Activated CD8-positive, alpha-beta memory T cell treated with anti-CD3 and anti-CD28 coated beads for 24 hours (primary cell): ENCODE measurements at regions not wholly inside any gene's neighbourhood (a gene's known extent, or its start where the extent isn't known, plus 50 kb on each side); places are given as distances from the start of the nearest gene placed in this dataset.
"Not testable (repeated sequence)": the region's sequence is repeated elsewhere in the genome, so short reads cannot be mapped to it uniquely, and the experiment has no call there.

Experiments used
- DNase-seq: peaks from one replicate; pipeline ENCODE4 v3.0.0-alpha.2; 2020

GRCh38 chr10:114708084-114708483 lies 50.0 kb upstream of the ABLIM1 start:
- DNase-seq, result no peak

GRCh38 chr10:114708717-114709335 lies 50.8 kb upstream of the ABLIM1 start:
- DNase-seq, result no peak

DNA sequence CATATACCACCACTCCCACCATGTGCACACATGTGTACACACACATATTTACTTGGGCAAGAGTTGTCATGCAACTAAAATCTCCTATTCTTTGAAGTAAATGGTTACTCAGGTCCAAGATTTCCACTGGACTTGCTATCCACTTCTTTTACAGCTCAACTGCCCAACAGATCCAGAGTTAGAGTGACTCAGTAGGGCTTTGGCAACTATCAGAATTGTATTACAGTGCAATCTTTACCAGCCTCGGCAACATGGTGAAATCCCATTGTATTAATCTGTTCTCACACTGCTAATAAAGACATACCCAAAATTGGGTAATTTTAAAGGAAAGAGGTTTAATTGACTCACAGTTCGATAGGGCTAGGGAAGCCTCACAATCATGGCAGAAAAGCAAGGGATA lies 51.9 kb upstream of the ABLIM1 start:
- DNase-seq, result no peak

- DNase-seq, result no peak
These were observed 53.2 kb upstream of the ABLIM1 start for GRCh38 chr10:114711176-114711868.

DNA sequence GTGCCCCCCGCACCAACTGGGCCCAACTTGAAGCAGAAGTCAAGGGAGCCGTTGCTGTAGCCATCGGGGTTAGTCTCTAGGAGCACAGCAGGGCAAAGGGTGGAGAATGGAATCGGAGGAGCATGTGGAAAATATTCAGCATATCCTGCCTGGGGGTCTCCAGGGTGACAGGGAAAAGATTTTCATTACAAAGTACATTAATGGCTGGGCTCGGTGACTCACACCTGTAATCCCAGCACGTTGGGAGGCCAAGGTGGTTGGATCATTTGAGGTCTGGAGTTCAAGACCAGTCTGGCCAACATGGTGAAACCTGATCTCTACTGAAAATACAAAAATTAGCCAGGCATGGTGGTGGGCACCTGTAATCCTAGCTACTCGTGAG lies 53.8 kb upstream of the ABLIM1 start:
- no peak for DNase-seq

DNA sequence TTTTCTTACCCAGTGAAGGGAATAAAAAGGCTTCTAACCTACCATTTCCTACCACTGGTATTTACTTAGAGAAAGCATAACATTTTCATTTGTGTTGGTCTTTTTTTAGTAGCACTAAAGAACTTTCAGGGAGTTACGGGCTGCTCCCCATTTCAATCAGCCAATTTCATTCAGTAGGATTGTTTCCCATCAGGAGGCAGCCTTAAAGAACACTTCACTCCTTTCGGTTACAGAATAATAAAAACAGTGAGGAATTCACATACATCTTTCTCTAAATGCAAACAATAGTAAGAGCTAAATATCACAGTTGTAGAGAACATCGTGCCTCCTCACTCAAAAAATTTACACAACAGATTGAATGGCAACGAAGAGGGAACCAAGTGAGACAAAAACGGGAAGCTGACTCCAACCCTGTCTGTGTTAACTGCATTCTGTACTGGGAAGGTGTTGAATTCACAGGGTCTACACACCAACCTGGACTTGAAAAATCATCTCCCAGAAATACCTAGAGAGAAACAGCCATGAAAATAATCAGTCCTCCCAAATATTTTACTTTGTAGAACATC lies 55.5 kb upstream of the ABLIM1 start:
- DNase-seq, result no peak

DNA sequence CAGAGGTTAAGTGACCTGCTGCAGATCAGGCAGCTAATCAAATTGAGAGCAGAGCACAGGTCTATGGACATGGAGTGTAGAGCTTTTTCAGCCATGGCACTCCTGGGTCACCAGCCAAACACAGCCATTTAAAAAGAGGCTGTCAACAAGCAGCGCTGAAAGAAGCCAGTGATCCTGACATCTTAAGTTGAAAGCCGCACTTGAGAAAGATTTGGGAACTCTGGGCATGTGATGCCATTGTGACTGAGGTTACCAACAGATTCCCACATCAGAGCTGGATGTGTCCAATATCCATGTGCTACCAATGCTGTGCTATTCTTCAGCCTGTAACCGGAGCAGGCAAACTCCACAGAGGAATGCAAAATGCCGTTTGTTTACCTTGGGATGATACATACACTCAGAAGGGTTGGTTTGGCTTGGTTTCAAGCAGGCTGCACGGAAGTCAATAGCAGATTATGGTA lies 56.2 kb upstream of the ABLIM1 start:
- DNase-seq, result no peak

- DNase-seq, result no peak
These were observed 57.1 kb upstream of the ABLIM1 start for GRCh38 chr10:114715171-114715670.

DNA sequence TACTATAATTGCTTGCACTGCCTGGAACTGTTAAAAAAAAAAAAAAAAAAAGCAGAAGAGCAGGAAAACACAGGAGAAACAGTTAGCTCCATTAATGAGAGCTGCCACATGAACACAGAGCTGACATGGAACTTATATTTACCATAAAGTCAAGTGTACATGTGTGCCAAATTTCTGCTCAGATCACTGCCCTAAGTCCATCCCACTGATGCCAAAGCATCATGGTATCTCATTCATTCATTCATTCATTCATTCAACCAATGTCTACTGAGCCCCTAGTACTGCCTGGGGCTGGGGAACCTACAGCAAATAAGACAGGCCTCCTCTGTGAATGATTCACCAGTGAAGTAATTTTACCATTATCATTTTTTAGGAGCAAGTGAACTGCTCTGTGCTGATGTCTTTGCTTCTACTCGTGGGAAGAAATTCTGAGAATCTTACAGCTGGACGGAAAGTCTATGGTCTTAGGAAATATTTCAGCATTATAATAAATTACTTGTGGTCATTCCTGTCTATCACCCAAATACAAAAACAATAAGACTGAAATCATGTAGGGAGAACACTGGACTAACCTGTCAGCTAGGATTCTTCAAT lies 58.8 kb upstream of the ABLIM1 start:
- DNase-seq, result no peak

- not testable (repeated sequence) for DNase-seq
These were observed 59.8 kb upstream of the ABLIM1 start for GRCh38 chr10:114717881-114718280.

DNA sequence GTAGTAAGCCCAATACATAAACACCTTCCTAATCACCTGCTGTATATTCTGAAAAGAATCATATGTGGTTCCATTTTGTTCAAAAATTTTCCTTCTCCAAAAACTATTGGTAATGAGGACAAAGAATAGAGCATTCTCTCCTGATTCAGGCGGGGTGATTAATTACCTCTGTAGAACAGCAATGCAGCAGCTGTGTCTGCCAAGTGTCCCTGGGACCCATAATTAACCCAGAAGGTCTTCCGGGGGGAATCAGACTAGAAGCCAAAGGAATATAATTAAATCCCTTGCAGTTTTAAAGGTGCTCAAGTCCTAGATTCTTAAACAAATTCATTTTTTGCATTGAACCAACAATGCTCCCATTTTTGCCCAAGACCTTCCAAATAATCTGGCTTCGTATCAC lies 60.3 kb upstream of the ABLIM1 start:
- no peak for DNase-seq

- no peak for DNase-seq
These were observed 61.2 kb upstream of the ABLIM1 start for GRCh38 chr10:114719311-114719710.

DNA sequence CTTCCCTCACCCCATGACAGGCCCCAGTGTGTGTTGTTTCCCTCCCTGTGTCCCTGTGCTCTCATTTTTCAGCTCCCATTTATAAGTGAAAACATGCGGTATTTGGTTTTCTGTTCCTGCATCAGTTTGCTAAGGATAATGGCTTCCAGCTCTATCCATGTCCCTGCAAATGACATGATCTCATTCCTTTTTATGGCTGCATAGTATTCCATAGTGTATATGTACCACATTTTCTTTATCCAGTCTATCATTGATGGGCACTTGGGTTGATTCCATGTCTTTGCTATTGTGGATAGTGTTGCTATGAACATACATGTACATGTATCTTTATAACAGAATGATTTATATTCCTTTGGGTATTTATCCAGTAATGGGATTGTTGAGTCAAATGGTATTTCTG lies 61.9 kb upstream of the ABLIM1 start:
- DNase-seq, result not testable (repeated sequence)

DNA sequence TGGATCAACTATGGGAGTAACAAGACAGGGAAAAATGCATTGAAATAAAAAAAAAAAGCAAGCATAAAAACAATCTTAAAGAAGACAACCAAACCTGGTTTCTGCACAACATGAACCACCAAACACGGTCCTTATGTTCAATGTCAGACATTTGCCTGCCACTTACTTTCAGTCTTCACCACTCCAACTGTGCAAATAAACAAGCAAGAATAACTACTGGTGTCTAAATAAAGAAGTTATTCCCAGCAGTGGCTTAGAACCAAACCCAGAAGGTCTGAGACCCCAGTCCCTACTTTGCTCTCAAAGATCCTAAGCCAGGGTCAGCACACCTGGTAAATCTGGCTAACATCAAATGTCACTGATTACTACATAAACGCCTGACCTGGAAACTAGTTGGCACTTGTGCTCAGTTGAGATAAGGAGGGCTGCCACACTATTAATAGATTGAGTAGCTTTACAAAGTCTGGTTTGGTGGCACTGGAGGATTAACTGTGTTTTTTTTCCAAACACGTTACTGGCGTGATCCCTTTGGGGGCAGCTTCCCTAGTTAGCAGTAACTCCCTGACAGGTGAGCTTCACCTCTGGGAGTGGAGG lies 62.7 kb upstream of the ABLIM1 start:
- DNase-seq, result no peak

DNA sequence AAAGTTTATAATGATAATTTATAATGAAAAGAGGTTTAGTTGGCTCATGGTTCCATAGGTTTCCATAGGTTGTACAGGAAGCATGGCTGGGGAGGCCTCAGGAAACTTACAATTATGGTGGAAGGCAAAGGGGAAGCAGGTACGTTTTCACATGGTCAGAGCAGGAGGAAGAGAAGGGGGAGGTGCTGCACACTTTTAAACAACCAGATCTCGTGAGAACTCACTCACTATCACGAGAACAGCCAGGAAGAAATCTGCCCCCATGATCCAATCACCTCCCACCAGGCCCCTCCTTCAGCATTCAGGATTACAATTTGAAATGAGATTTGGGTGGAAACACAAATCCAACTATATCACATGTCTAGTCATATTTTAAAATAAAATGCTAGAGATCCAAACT lies 64.1 kb upstream of the ABLIM1 start:
- not testable (repeated sequence) for DNase-seq

GRCh38 chr10:114723361-114723760 lies 65.3 kb upstream of the ABLIM1 start:
- DNase-seq, result no peak

DNA sequence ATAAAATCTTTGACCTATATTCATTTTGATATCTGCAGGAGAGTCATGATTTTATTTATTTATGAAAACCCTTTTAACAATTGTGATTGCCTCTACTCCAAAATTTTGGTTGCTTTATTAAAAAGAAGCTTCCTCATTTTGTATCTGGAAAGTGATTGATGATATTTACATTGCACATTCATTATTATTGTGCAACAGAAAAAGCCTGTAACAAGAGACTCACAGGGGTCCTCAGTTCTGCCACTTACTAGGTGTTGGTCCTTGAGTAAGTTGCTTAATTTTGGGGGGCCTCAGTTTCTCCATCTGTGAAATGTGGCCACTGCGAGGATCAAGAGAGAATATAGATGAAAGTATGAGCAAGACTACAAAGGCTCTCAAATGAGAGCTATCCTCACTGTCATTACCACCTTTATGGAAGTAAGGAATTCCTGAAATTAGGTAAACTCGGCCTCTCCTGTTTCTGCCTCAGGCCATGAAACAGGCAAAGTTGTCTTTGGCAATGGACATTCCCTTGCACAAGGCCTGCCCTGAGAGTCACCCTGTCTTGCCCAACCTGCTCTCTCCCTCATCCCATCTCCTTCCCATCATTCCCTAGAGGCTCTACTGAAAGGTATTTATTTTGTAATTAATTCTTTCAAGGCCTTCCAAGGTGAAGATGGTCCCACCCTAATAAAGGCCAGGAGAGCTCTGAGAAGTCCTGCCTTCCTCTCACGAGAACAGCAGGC lies 66.1 kb upstream of the ABLIM1 start:
- no peak for DNase-seq

DNA sequence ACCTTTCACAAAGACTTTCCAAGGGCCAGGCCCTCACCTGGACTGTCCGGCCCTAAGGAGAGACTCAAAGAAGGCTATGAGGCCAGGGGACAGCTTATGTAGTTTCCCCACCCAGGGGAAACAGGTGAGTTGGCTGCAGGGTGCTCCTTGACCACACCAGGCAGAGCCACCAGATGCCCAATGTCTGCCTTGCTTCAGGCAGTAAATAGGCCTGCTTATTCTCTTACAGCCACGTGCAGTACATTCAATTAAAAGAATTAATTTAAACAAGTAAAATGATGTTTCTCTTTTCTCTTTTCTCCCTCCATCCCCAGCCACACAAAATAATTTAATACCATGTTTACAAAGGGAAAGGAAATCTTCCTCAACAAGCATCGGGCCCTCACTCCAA lies 66.6 kb upstream of the ABLIM1 start:
- DNase-seq, result no peak

GRCh38 chr10:114726820-114727271 lies 68.8 kb upstream of the ABLIM1 start:
- DNase-seq, result no peak

- no peak for DNase-seq
These were observed 70.2 kb upstream of the ABLIM1 start for GRCh38 chr10:114728325-114728724.

DNA sequence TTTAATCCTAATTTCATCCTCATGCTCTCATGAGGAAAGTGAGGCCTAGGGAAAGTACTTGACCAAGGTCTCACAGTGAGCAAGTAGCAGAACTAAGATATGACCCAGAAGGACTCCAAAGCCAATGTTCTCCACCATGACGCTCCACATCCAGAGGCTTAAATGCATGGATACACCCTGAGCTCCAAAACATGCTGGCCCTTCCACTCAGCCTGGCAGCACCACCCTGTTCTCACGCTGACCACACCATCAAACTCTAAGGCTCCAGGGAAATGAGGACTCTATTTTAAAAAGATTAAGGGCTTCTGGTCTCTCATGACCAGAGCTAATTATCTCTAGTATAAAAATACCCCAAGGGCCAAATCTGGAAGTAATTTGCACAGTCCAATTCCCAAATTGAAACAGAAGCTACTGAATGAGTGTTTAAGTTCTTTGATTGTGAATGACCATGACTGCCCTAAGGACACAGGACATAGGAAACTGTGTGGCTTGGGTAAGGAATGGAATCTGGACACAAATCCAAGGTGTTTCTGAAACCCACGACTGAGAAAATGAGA lies 71.1 kb upstream of the ABLIM1 start:
- DNase-seq, result no peak

DNA sequence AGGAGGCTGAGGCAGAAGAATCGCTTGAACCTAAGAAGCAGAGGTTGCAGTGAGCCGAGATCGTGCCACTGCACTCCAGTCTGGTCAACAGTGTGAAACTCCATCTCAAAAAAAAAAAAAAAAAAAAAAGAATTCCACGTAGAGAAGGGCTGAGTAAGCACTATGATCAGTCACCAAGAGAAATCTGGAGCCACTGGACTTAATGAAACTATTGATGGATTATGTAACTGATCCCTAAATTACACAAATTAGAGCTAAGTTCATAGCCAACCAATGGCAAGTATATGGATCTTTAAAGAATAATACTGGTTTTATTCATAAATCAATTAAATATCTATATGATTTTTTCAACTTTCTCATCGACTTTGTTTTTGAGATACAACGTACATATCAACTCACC lies 72.2 kb upstream of the ABLIM1 start:
- no peak for DNase-seq
